ENCODE measurements at regions not wholly inside any gene's neighbourhood (a gene's known extent, or its start where the extent isn't known, plus 50 kb on each side); places are given as distances from the start of the nearest gene placed in this dataset.
"Not testable (repeated sequence)": the region's sequence is repeated elsewhere in the genome, so short reads cannot be mapped to it uniquely, and the experiment has no call there.

DNA sequence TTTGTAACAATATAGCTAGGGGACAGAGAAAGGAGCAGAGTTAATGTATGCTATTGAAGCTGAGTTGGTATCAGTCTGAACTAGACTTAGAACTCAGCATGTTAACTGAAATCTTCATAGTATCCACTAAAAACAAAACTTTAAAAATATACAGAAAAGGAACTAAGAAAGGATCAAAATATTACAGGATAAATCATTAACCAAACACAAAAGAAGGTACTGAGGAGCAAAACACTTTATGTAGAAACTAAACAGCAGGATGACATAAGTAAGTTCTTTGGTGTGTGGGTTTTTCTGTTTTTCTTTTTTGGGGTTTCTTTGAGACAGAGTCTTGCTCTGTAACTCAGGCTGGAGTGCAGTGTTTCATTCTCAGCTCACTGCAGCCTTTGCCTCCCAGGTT, 55.1 kb upstream of the AGAP9 start:
- not testable (repeated sequence) for H3K4me3 ChIP-seq (ENCODE audit: low read depth, low read length); DNase-seq (ENCODE audit: low read depth)

Measured in epithelial cell of proximal tubule (primary cell).